ENCODE measurements at regions not wholly inside any gene's neighbourhood (a gene's known extent, or its start where the extent isn't known, plus 50 kb on each side); places are given as distances from the start of the nearest gene placed in this dataset.

- TF ChIP-seq REST (IDR thresholded peaks at IDR 0.05; ENCODE audit: unreplicated experiment) = no peak
- no peak for TF ChIP-seq CREB1 (CRISPR knock-in tag; IDR thresholded peaks at IDR 0.05; ENCODE audit: low read depth)
- TF ChIP-seq EZH2 (IDR thresholded peaks at IDR 0.05; ENCODE audit: low read depth, unreplicated experiment) = no peak
- TF ChIP-seq POLR2AphosphoS5 (IDR thresholded peaks at IDR 0.05; ENCODE audit: low read depth) = no peak
Observed at GRCh38 chr11:127075758-127076157, 75.2 kb upstream of the KIRREL3 start (continued).

GRCh38 chr11:127074151-127074761, 73.7 kb upstream of the KIRREL3 start:
- no peak overlapping the region for H3K4me3 ChIP-seq
- H3K9me2 ChIP-seq (ENCODE audit: insufficient read depth) = no peaks in the 10 kb centered on the region
- H3K4me1 Mint-ChIP-seq = peaks cover 12% of the 10 kb centered on the region
- ATAC-seq (peak; percentile 95), DNase-seq (ENCODE audit: low spot score) (peak; percentile 50)
- peaks cover 4% of the 10 kb centered on the region for H3K27me3 Mint-ChIP-seq (ENCODE audit: insufficient read depth, low read depth, poor library complexity)
- H2AFZ ChIP-seq = no peak overlapping the region
- H3K9me3 Mint-ChIP-seq = no peaks in the 10 kb centered on the region
- TF ChIP-seq CTCF (conservative IDR thresholded peaks at IDR 0.05; ENCODE audit: low read depth in 2 of 2) = peak; percentile 48 to 83
- TF ChIP-seq POLR2AphosphoS5 (IDR thresholded peaks at IDR 0.05; ENCODE audit: low read depth) = no peak
- H3K4me2 ChIP-seq = no peak overlapping the region
- no peak overlapping the region for H3K27ac ChIP-seq (ENCODE audit: low read depth)
- no peak overlapping the region for H3K27ac Mint-ChIP-seq
- no peak overlapping the region for H3K4me3 Mint-ChIP-seq
- peaks cover 9% of the 10 kb centered on the region for H3K4me1 ChIP-seq (ENCODE audit: insufficient read depth)
- no peaks in the 10 kb centered on the region for H4K20me1 ChIP-seq (replicated peaks; ENCODE audit: insufficient read depth)
- no peaks in the 10 kb centered on the region for H3K79me2 ChIP-seq (replicated peaks; ENCODE audit: insufficient read depth)
- H3K36me3 Mint-ChIP-seq (ENCODE audit: low read depth) = no peaks in the 10 kb centered on the region
- H3K27me3 ChIP-seq (ENCODE audit: insufficient read depth) = no peaks in the 10 kb centered on the region
- H3F3A ChIP-seq (replicated peaks; ENCODE audit: low read depth) = no peaks in the 10 kb centered on the region
- no peaks in the 10 kb centered on the region for H3K36me3 ChIP-seq (ENCODE audit: insufficient read depth)

- Histone ChIP-seq H3K4me2 (no peak overlapping the region), H3K36me3 (ENCODE audit: insufficient read depth) (no peaks in the 10 kb centered on the region), H4K20me1 (replicated peaks; ENCODE audit: insufficient read depth) (no peaks in the 10 kb centered on the region), H3F3A (replicated peaks; ENCODE audit: low read depth) (no peaks in the 10 kb centered on the region), H3K4me3 (no peak overlapping the region), H3K27ac (ENCODE audit: low read depth) (no peak overlapping the region), H2AFZ (no peak overlapping the region), H3K79me2 (replicated peaks; ENCODE audit: insufficient read depth) (no peaks in the 10 kb centered on the region), H3K9me2 (ENCODE audit: insufficient read depth) (no peaks in the 10 kb centered on the region), H3K27me3 (ENCODE audit: insufficient read depth) (no peaks in the 10 kb centered on the region), H3K4me1 (ENCODE audit: insufficient read depth) (peaks cover 9% of the 10 kb centered on the region)
- ATAC-seq = no peak; the same call in 2 of the 3 replicates
- Mint-ChIP-seq H3K9me3 (no peaks in the 10 kb centered on the region), H3K27ac (no peak overlapping the region), H3K36me3 (ENCODE audit: low read depth) (no peaks in the 10 kb centered on the region), H3K4me3 (no peak overlapping the region), H3K27me3 (ENCODE audit: insufficient read depth, low read depth, poor library complexity) (peaks cover 4% of the 10 kb centered on the region), H3K4me1 (peaks cover 12% of the 10 kb centered on the region)
- TF ChIP-seq ZNF114 (CRISPR knock-in tag; IDR thresholded peaks at IDR 0.05) (no peak), CTCF (conservative IDR thresholded peaks at IDR 0.05; ENCODE audit: low read depth in 2 of 2) (no peak), JUNB (IDR thresholded peaks at IDR 0.05; ENCODE audit: unreplicated experiment) (no peak), STAT1 (IDR thresholded peaks at IDR 0.05; ENCODE audit: unreplicated experiment) (no peak), NANOG (IDR thresholded peaks at IDR 0.05; ENCODE audit: borderline replicate concordance) (no peak), EZH2phosphoT487 (IDR thresholded peaks at IDR 0.05; ENCODE audit: unreplicated experiment) (no peak), REST (IDR thresholded peaks at IDR 0.05; ENCODE audit: unreplicated experiment) (no peak), EZH2 (IDR thresholded peaks at IDR 0.05; ENCODE audit: low read depth, unreplicated experiment) (no peak)
- no peak for DNase-seq (ENCODE audit: low spot score)
Observed at GRCh38 chr11:127073621-127074020, 73.1 kb upstream of the KIRREL3 start.

Data from GM23338 (cell line).